ENCODE measurements at regions not wholly inside any gene's neighbourhood (a gene's known extent, or its start where the extent isn't known, plus 50 kb on each side); places are given as distances from the start of the nearest gene placed in this dataset.
"Not testable (repeated sequence)": the region's sequence is repeated elsewhere in the genome, so short reads cannot be mapped to it uniquely, and the experiment has no call there.

GRCh38 chr20:19872001-19872400 is 113.9 kb downstream of the RIN2 start:
- no peak overlapping the region for H3K4me3 ChIP-seq (ENCODE audit: low read length in 2 of 2)
- H3K27ac ChIP-seq (ENCODE audit: low read length): no peak overlapping the region
- no peaks in the 10 kb centered on the region for H3K9me3 ChIP-seq (ENCODE audit: control insufficient read depth in 2 of 2, low read length in 2 of 2)
- H3K9ac ChIP-seq (ENCODE audit: low read length in 2 of 2): no peak overlapping the region
- peaks cover 4% of the 10 kb centered on the region for H3K4me1 ChIP-seq (ENCODE audit: control insufficient read depth, insufficient read depth, low read length)
- peaks cover 0 to 7% of the 10 kb centered on the region in 2 donors for H3K36me3 ChIP-seq (ENCODE audit: control insufficient read depth in 2 of 2, insufficient read depth in 2 of 2, low read length in 2 of 2)
- no peaks in the 10 kb centered on the region for H3K27me3 ChIP-seq (ENCODE audit: control insufficient read depth in 1 of 2, insufficient read depth in 2 of 2, low read length in 2 of 2)

GRCh38 chr20:19874040-19874727 is 116.1 kb downstream of the RIN2 start:
- Histone ChIP-seq H3K27me3 (ENCODE audit: control insufficient read depth in 1 of 2, insufficient read depth in 2 of 2, low read length in 2 of 2) (no peaks in the 10 kb centered on the region), H3K4me3 (ENCODE audit: low read length in 2 of 2) (no peak overlapping the region), H3K36me3 (ENCODE audit: control insufficient read depth in 2 of 2, insufficient read depth in 2 of 2, low read length in 2 of 2) (peaks cover 0 to 7% of the 10 kb centered on the region in 2 donors), H3K27ac (ENCODE audit: low read length) (no peak overlapping the region), H3K4me1 (ENCODE audit: control insufficient read depth, insufficient read depth, low read length) (peaks cover 4% of the 10 kb centered on the region), H3K9ac (ENCODE audit: low read length in 2 of 2) (no peak overlapping the region), H3K9me3 (ENCODE audit: control insufficient read depth in 2 of 2, low read length in 2 of 2) (no peaks in the 10 kb centered on the region)

GRCh38 chr20:19875376-19876221 is 117.5 kb downstream of the RIN2 start:
- Histone ChIP-seq H3K4me1 (ENCODE audit: control insufficient read depth, insufficient read depth, low read length) (peaks cover 4% of the 10 kb centered on the region), H3K4me3 (ENCODE audit: low read length in 2 of 2) (peak overlapping the region in 1 of 2 donors; percentile 35), H3K27me3 (ENCODE audit: control insufficient read depth in 1 of 2, insufficient read depth in 2 of 2, low read length in 2 of 2) (no peaks in the 10 kb centered on the region), H3K9me3 (ENCODE audit: control insufficient read depth in 2 of 2, low read length in 2 of 2) (no peaks in the 10 kb centered on the region), H3K27ac (ENCODE audit: low read length) (peak overlapping the region; percentile 31), H3K36me3 (ENCODE audit: control insufficient read depth in 2 of 2, insufficient read depth in 2 of 2, low read length in 2 of 2) (peaks cover 0 to 7% of the 10 kb centered on the region in 2 donors), H3K9ac (ENCODE audit: low read length in 2 of 2) (peak overlapping the region in 1 of 2 donors; percentile 47)

DNA sequence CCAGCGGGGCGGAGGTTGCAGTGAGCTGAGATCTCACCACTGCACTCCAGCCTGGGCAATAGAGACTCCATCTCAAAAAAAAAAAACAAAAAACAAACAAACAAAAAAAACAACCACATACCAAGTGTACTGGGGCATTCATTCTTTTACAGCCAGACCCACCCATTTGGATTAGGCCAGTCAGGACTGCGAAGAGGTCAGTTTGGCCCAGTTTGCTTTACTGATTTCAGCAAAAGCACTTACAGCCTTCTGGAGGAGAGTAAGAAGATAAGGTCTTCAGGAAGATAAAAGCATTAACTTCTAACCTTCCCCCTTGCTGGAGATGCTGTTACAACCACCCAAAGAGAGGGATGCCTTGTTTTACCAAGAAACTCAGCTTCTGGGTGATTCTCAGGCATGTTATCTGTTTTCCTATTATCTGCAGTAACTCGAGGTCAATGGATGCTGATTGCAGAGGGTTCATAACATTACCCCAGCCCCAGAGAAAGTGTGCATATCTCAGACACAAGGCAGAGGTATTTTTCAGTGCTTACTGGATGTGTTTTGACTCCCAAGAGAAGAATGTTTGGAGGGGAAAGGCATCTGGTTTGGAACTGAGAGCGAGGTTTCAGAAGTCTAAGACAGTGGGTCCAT is 118.9 kb downstream of the RIN2 start:
- Histone ChIP-seq H3K4me3 (ENCODE audit: low read length in 2 of 2) (no peak overlapping the region), H3K9ac (ENCODE audit: low read length in 2 of 2) (no peak overlapping the region), H3K36me3 (ENCODE audit: control insufficient read depth in 2 of 2, insufficient read depth in 2 of 2, low read length in 2 of 2) (peaks cover 0 to 2% of the 10 kb centered on the region in 2 donors), H3K27me3 (ENCODE audit: control insufficient read depth in 1 of 2, insufficient read depth in 2 of 2, low read length in 2 of 2) (no peaks in the 10 kb centered on the region), H3K9me3 (ENCODE audit: control insufficient read depth in 2 of 2, low read length in 2 of 2) (no peaks in the 10 kb centered on the region), H3K27ac (ENCODE audit: low read length) (no peak overlapping the region), H3K4me1 (ENCODE audit: control insufficient read depth, insufficient read depth, low read length) (peaks cover 4% of the 10 kb centered on the region)

- H3K4me3 ChIP-seq (ENCODE audit: low read length in 2 of 2); H3K4me1 ChIP-seq (ENCODE audit: control insufficient read depth, insufficient read depth, low read length); H3K9ac ChIP-seq (ENCODE audit: low read length in 2 of 2); H3K27ac ChIP-seq (ENCODE audit: low read length); H3K36me3 ChIP-seq (ENCODE audit: control insufficient read depth in 2 of 2, insufficient read depth in 2 of 2, low read length in 2 of 2); H3K27me3 ChIP-seq (ENCODE audit: control insufficient read depth in 1 of 2, insufficient read depth in 2 of 2, low read length in 2 of 2); H3K9me3 ChIP-seq (ENCODE audit: control insufficient read depth in 2 of 2, low read length in 2 of 2): not testable (repeated sequence)
Observed at GRCh38 chr20:19879874-19880255, 121.8 kb downstream of the RIN2 start.

- Histone ChIP-seq H3K9me3 (ENCODE audit: control insufficient read depth in 2 of 2, low read length in 2 of 2) (no peaks in the 10 kb centered on the region), H3K4me1 (ENCODE audit: control insufficient read depth, insufficient read depth, low read length) (peaks cover 4% of the 10 kb centered on the region), H3K9ac (ENCODE audit: low read length in 2 of 2) (no peak overlapping the region), H3K4me3 (ENCODE audit: low read length in 2 of 2) (no peak overlapping the region), H3K27ac (ENCODE audit: low read length) (no peak overlapping the region), H3K36me3 (ENCODE audit: control insufficient read depth in 2 of 2, insufficient read depth in 2 of 2, low read length in 2 of 2) (no peaks in the 10 kb centered on the region), H3K27me3 (ENCODE audit: control insufficient read depth in 1 of 2, insufficient read depth in 2 of 2, low read length in 2 of 2) (no peaks in the 10 kb centered on the region)
Observed at GRCh38 chr20:19880256-19881079, 122.4 kb downstream of the RIN2 start.

- H3K27ac ChIP-seq (ENCODE audit: low read length): no peak overlapping the region
- peaks cover 8% of the 10 kb centered on the region for H3K4me1 ChIP-seq (ENCODE audit: control insufficient read depth, insufficient read depth, low read length)
- H3K4me3 ChIP-seq (ENCODE audit: low read length in 2 of 2): no peak overlapping the region
Observed at GRCh38 chr20:19881080-19881840, 123.2 kb downstream of the RIN2 start.

GRCh38 chr20:19881990-19882389 is 123.9 kb downstream of the RIN2 start:
- no peak overlapping the region for H3K4me3 ChIP-seq (ENCODE audit: low read length in 2 of 2)
- no peaks in the 10 kb centered on the region for H3K9me3 ChIP-seq (ENCODE audit: control insufficient read depth in 2 of 2, low read length in 2 of 2)
- no peaks in the 10 kb centered on the region for H3K36me3 ChIP-seq (ENCODE audit: control insufficient read depth in 2 of 2, insufficient read depth in 2 of 2, low read length in 2 of 2)
- no peak overlapping the region for H3K27ac ChIP-seq (ENCODE audit: low read length)
- H3K4me1 ChIP-seq (ENCODE audit: control insufficient read depth, insufficient read depth, low read length): peaks cover 13% of the 10 kb centered on the region
- H3K9ac ChIP-seq (ENCODE audit: low read length in 2 of 2): no peak overlapping the region
- H3K27me3 ChIP-seq (ENCODE audit: control insufficient read depth in 1 of 2, insufficient read depth in 2 of 2, low read length in 2 of 2): no peaks in the 10 kb centered on the region

More at GRCh38 chr20:19881080-19881840, 123.2 kb downstream of the RIN2 start:
- no peak overlapping the region for H3K9ac ChIP-seq (ENCODE audit: low read length in 2 of 2)
- no peaks in the 10 kb centered on the region for H3K36me3 ChIP-seq (ENCODE audit: control insufficient read depth in 2 of 2, insufficient read depth in 2 of 2, low read length in 2 of 2)
- H3K27me3 ChIP-seq (ENCODE audit: control insufficient read depth in 1 of 2, insufficient read depth in 2 of 2, low read length in 2 of 2): no peaks in the 10 kb centered on the region
- H3K9me3 ChIP-seq (ENCODE audit: control insufficient read depth in 2 of 2, low read length in 2 of 2): no peaks in the 10 kb centered on the region

DNA sequence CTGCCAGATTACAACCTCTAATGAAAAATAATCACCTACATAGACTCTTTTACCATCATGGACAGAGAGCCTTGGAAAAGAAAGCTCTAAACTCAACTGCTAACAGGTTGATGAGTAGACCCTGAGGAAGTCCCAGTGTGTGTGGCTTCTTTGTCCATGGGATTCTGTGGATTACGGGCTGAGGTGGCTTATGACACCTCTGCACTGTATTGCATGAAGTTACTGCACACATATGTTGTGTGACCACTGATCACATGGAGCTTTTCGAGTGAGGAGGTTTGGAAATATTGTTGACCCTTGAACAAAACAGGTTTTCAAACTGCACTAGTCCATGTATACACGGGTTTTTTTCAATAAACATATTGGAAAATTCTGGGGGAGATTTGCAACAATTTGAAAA is 124.4 kb downstream of the RIN2 start:
- H3K36me3 ChIP-seq (ENCODE audit: control insufficient read depth in 2 of 2, insufficient read depth in 2 of 2, low read length in 2 of 2): no peaks in the 10 kb centered on the region
- H3K4me3 ChIP-seq (ENCODE audit: low read length in 2 of 2): no peak overlapping the region
- no peaks in the 10 kb centered on the region for H3K27me3 ChIP-seq (ENCODE audit: control insufficient read depth in 1 of 2, insufficient read depth in 2 of 2, low read length in 2 of 2)
- H3K9ac ChIP-seq (ENCODE audit: low read length in 2 of 2): no peak overlapping the region
- no peak overlapping the region for H3K27ac ChIP-seq (ENCODE audit: low read length)
- H3K9me3 ChIP-seq (ENCODE audit: control insufficient read depth in 2 of 2, low read length in 2 of 2): no peaks in the 10 kb centered on the region
- H3K4me1 ChIP-seq (ENCODE audit: control insufficient read depth, insufficient read depth, low read length): peaks cover 16% of the 10 kb centered on the region

GRCh38 chr20:19883501-19883900 is 125.4 kb downstream of the RIN2 start:
- no peak overlapping the region for H3K4me3 ChIP-seq (ENCODE audit: low read length in 2 of 2)
- no peak overlapping the region for H3K9ac ChIP-seq (ENCODE audit: low read length in 2 of 2)
- H3K27me3 ChIP-seq (ENCODE audit: control insufficient read depth in 1 of 2, insufficient read depth in 2 of 2, low read length in 2 of 2): no peaks in the 10 kb centered on the region
- peaks cover 26% of the 10 kb centered on the region for H3K4me1 ChIP-seq (ENCODE audit: control insufficient read depth, insufficient read depth, low read length)
- H3K9me3 ChIP-seq (ENCODE audit: control insufficient read depth in 2 of 2, low read length in 2 of 2): no peaks in the 10 kb centered on the region
- no peaks in the 10 kb centered on the region for H3K36me3 ChIP-seq (ENCODE audit: control insufficient read depth in 2 of 2, insufficient read depth in 2 of 2, low read length in 2 of 2)
- no peak overlapping the region for H3K27ac ChIP-seq (ENCODE audit: low read length)

All from stomach smooth muscle (tissue), 2 donors.